ENCODE measurements at regions not wholly inside any gene's neighbourhood (a gene's known extent, or its start where the extent isn't known, plus 50 kb on each side); places are given as distances from the start of the nearest gene placed in this dataset.
"Not testable (repeated sequence)": the region's sequence is repeated elsewhere in the genome, so short reads cannot be mapped to it uniquely, and the experiment has no call there.

GRCh38 chrX:31014474-31014873 lies 57.4 kb downstream of the FTHL17 start:
- not testable (repeated sequence) for H3K79me1 ChIP-seq (replicated peaks; ENCODE audit: low read length, poor library complexity, severe bottlenecking); H3K9ac ChIP-seq (ENCODE audit: low read length); H3K27ac ChIP-seq (ENCODE audit: low read length, poor library complexity, severe bottlenecking); H3K4me2 ChIP-seq (ENCODE audit: low read length, poor library complexity, severe bottlenecking); H3K4me1 ChIP-seq (ENCODE audit: control insufficient read depth, insufficient read depth, low read depth, low read length); H2BK12ac ChIP-seq (ENCODE audit: low read length in 2 of 2); H4K91ac ChIP-seq (ENCODE audit: low read length); H3K4me3 ChIP-seq (ENCODE audit: insufficient read depth in 1 of 2, low read depth in 1 of 2, low read length in 2 of 2); H3K4ac ChIP-seq (ENCODE audit: low read depth in 1 of 2, low read length in 2 of 2); H2BK5ac ChIP-seq (ENCODE audit: low read depth, low read length, poor library complexity, severe bottlenecking); H3K14ac ChIP-seq (ENCODE audit: low read length in 2 of 2); H4K8ac ChIP-seq (ENCODE audit: low read length); DNase-seq; H2BK15ac ChIP-seq (ENCODE audit: low read depth, poor library complexity, severe bottlenecking); H3K36me3 ChIP-seq (ENCODE audit: control insufficient read depth in 1 of 2, insufficient read depth in 2 of 2, low read depth in 1 of 2, low read length in 2 of 2); H2BK120ac ChIP-seq (ENCODE audit: low read depth, low read length); H2AK5ac ChIP-seq (ENCODE audit: low read length, severe bottlenecking); H3K9me3 ChIP-seq (ENCODE audit: control insufficient read depth, low read length); H2AFZ ChIP-seq (ENCODE audit: low read depth, low read length); H3K18ac ChIP-seq (ENCODE audit: low read depth in 1 of 2, low read length in 2 of 2); H3K23ac ChIP-seq (ENCODE audit: low read length in 2 of 2); H3K27me3 ChIP-seq (ENCODE audit: control insufficient read depth in 1 of 2, insufficient read depth in 1 of 2, low read length in 2 of 2)
- WGBS, result 67% methylated on average over 8 of the region's 11 CpGs

- H2BK5ac ChIP-seq (ENCODE audit: low read depth, low read length, poor library complexity, severe bottlenecking), result no peak overlapping the region
- H3K4ac ChIP-seq (ENCODE audit: low read depth in 1 of 2, low read length in 2 of 2), result no peak overlapping the region
- no peak overlapping the region for H2AFZ ChIP-seq (ENCODE audit: low read depth, low read length)
- H3K27me3 ChIP-seq (ENCODE audit: control insufficient read depth in 1 of 2, insufficient read depth in 1 of 2, low read length in 2 of 2), result peaks cover 0 to 3% of the 10 kb centered on the region in 2 experiments
- no peak overlapping the region for H3K27ac ChIP-seq (ENCODE audit: low read length, poor library complexity, severe bottlenecking)
- WGBS, result 86% methylated on average over 5 of the region's 6 CpGs
- no peak overlapping the region for H2AK5ac ChIP-seq (ENCODE audit: low read length, severe bottlenecking)
- H3K14ac ChIP-seq (ENCODE audit: low read length in 2 of 2), result no peak overlapping the region
- H3K23ac ChIP-seq (ENCODE audit: low read length in 2 of 2), result no peak overlapping the region
- H2BK120ac ChIP-seq (ENCODE audit: low read depth, low read length), result no peak overlapping the region
- DNase-seq, result no peak
- no peak overlapping the region for H3K4me2 ChIP-seq (ENCODE audit: low read length, poor library complexity, severe bottlenecking)
- no peak overlapping the region for H3K18ac ChIP-seq (ENCODE audit: low read depth in 1 of 2, low read length in 2 of 2)
- no peaks in the 10 kb centered on the region for H3K79me1 ChIP-seq (replicated peaks; ENCODE audit: low read length, poor library complexity, severe bottlenecking)
- no peak overlapping the region for H2BK12ac ChIP-seq (ENCODE audit: low read length in 2 of 2)
- H3K36me3 ChIP-seq (ENCODE audit: control insufficient read depth in 1 of 2, insufficient read depth in 2 of 2, low read depth in 1 of 2, low read length in 2 of 2), result no peaks in the 10 kb centered on the region
- no peak overlapping the region for H3K4me3 ChIP-seq (ENCODE audit: insufficient read depth in 1 of 2, low read depth in 1 of 2, low read length in 2 of 2)
- no peak overlapping the region for H4K91ac ChIP-seq (ENCODE audit: low read length)
- H3K4me1 ChIP-seq (ENCODE audit: control insufficient read depth, insufficient read depth, low read depth, low read length), result no peaks in the 10 kb centered on the region
- no peak overlapping the region for H3K9ac ChIP-seq (ENCODE audit: low read length)
- no peaks in the 10 kb centered on the region for H3K9me3 ChIP-seq (ENCODE audit: control insufficient read depth, low read length)
- H4K8ac ChIP-seq (ENCODE audit: low read length), result no peak overlapping the region
- H2BK15ac ChIP-seq (ENCODE audit: low read depth, poor library complexity, severe bottlenecking), result no peak overlapping the region
These were observed 59.3 kb downstream of the FTHL17 start for GRCh38 chrX:31012509-31013025.

GRCh38 chrX:31007321-31007720 lies 64.5 kb downstream of the FTHL17 start:
- H3K9ac ChIP-seq (ENCODE audit: low read length), result no peak overlapping the region
- H3K36me3 ChIP-seq (ENCODE audit: control insufficient read depth in 1 of 2, insufficient read depth in 2 of 2, low read depth in 1 of 2, low read length in 2 of 2), result no peaks in the 10 kb centered on the region
- no peak overlapping the region for H2BK5ac ChIP-seq (ENCODE audit: low read depth, low read length, poor library complexity, severe bottlenecking)
- H3K18ac ChIP-seq (ENCODE audit: low read depth in 1 of 2, low read length in 2 of 2), result no peak overlapping the region
- H3K79me1 ChIP-seq (replicated peaks; ENCODE audit: low read length, poor library complexity, severe bottlenecking), result no peaks in the 10 kb centered on the region
- H2BK120ac ChIP-seq (ENCODE audit: low read depth, low read length), result no peak overlapping the region
- H3K27me3 ChIP-seq (ENCODE audit: control insufficient read depth in 1 of 2, insufficient read depth in 1 of 2, low read length in 2 of 2), result peaks cover 0 to 5% of the 10 kb centered on the region in 2 experiments
- no peak overlapping the region for H3K14ac ChIP-seq (ENCODE audit: low read length in 2 of 2)
- H3K4ac ChIP-seq (ENCODE audit: low read depth in 1 of 2, low read length in 2 of 2), result no peak overlapping the region
- H3K4me1 ChIP-seq (ENCODE audit: control insufficient read depth, insufficient read depth, low read depth, low read length), result no peaks in the 10 kb centered on the region
- no peak overlapping the region for H2BK15ac ChIP-seq (ENCODE audit: low read depth, poor library complexity, severe bottlenecking)
- H2BK12ac ChIP-seq (ENCODE audit: low read length in 2 of 2), result no peak overlapping the region
- H3K4me2 ChIP-seq (ENCODE audit: low read length, poor library complexity, severe bottlenecking), result no peak overlapping the region
- H2AFZ ChIP-seq (ENCODE audit: low read depth, low read length), result no peak overlapping the region
- 64% methylated on average over 3 of the region's 4 CpGs for WGBS
- no peak overlapping the region for H3K4me3 ChIP-seq (ENCODE audit: insufficient read depth in 1 of 2, low read depth in 1 of 2, low read length in 2 of 2)
- H3K23ac ChIP-seq (ENCODE audit: low read length in 2 of 2), result no peak overlapping the region
- no peak for DNase-seq
- H4K8ac ChIP-seq (ENCODE audit: low read length), result no peak overlapping the region
- H4K91ac ChIP-seq (ENCODE audit: low read length), result no peak overlapping the region
- no peak overlapping the region for H2AK5ac ChIP-seq (ENCODE audit: low read length, severe bottlenecking)
- no peaks in the 10 kb centered on the region for H3K9me3 ChIP-seq (ENCODE audit: control insufficient read depth, low read length)
- H3K27ac ChIP-seq (ENCODE audit: low read length, poor library complexity, severe bottlenecking), result no peak overlapping the region

GRCh38 chrX:31006027-31006426 lies 65.8 kb downstream of the FTHL17 start:
- peaks cover 0 to 5% of the 10 kb centered on the region in 2 experiments for H3K27me3 ChIP-seq (ENCODE audit: control insufficient read depth in 1 of 2, insufficient read depth in 1 of 2, low read length in 2 of 2)
- H2BK120ac ChIP-seq (ENCODE audit: low read depth, low read length), result no peak overlapping the region
- no peak overlapping the region for H4K8ac ChIP-seq (ENCODE audit: low read length)
- H4K91ac ChIP-seq (ENCODE audit: low read length), result no peak overlapping the region
- no peak overlapping the region for H3K23ac ChIP-seq (ENCODE audit: low read length in 2 of 2)
- no peaks in the 10 kb centered on the region for H3K9me3 ChIP-seq (ENCODE audit: control insufficient read depth, low read length)
- no peak overlapping the region for H2AFZ ChIP-seq (ENCODE audit: low read depth, low read length)
- no peak overlapping the region for H3K4ac ChIP-seq (ENCODE audit: low read depth in 1 of 2, low read length in 2 of 2)
- no peak overlapping the region for H3K4me3 ChIP-seq (ENCODE audit: insufficient read depth in 1 of 2, low read depth in 1 of 2, low read length in 2 of 2)
- no peak overlapping the region for H2AK5ac ChIP-seq (ENCODE audit: low read length, severe bottlenecking)
- H2BK12ac ChIP-seq (ENCODE audit: low read length in 2 of 2), result no peak overlapping the region
- H2BK15ac ChIP-seq (ENCODE audit: low read depth, poor library complexity, severe bottlenecking), result no peak overlapping the region
- no peaks in the 10 kb centered on the region for H3K4me1 ChIP-seq (ENCODE audit: control insufficient read depth, insufficient read depth, low read depth, low read length)
- H2BK5ac ChIP-seq (ENCODE audit: low read depth, low read length, poor library complexity, severe bottlenecking), result no peak overlapping the region
- H3K9ac ChIP-seq (ENCODE audit: low read length), result no peak overlapping the region
- no peak for DNase-seq
- 83% methylated on average over 2 of the region's 2 CpGs for WGBS
- H3K18ac ChIP-seq (ENCODE audit: low read depth in 1 of 2, low read length in 2 of 2), result no peak overlapping the region
- no peak overlapping the region for H3K4me2 ChIP-seq (ENCODE audit: low read length, poor library complexity, severe bottlenecking)
- H3K79me1 ChIP-seq (replicated peaks; ENCODE audit: low read length, poor library complexity, severe bottlenecking), result no peaks in the 10 kb centered on the region
- no peak overlapping the region for H3K27ac ChIP-seq (ENCODE audit: low read length, poor library complexity, severe bottlenecking)
- no peak overlapping the region for H3K14ac ChIP-seq (ENCODE audit: low read length in 2 of 2)
- no peaks in the 10 kb centered on the region for H3K36me3 ChIP-seq (ENCODE audit: control insufficient read depth in 1 of 2, insufficient read depth in 2 of 2, low read depth in 1 of 2, low read length in 2 of 2)
